IMR-90 (cell line): ENCODE measurements at regions not wholly inside any gene's neighbourhood (a gene's known extent, or its start where the extent isn't known, plus 50 kb on each side); places are given as distances from the start of the nearest gene placed in this dataset.

Source experiments
- BHLHE40 ChIP-seq: fragments of 150-350 bp; IDR thresholded peaks from 2 replicates; pipeline ENCODE4 v1.6.1; 2016; ENCODE audit warnings: mild to moderate bottlenecking, low read depth, low read length
- CEBPB ChIP-seq: IDR thresholded peaks from 2 replicates; pipeline ENCODE4 v1.6.1; 2012; ENCODE audit warnings: low read depth, low read length, improper control_type of control experiment
- CHD1 ChIP-seq: IDR thresholded peaks from 2 replicates; pipeline ENCODE4 v1.6.1; 2012; ENCODE audit warnings: low read depth, low read length, improper control_type of control experiment
- MAFK ChIP-seq: IDR thresholded peaks from 2 replicates; pipeline ENCODE4 v1.6.1; 2012; ENCODE audit warnings: low read depth, low read length, improper control_type of control experiment
- MAZ ChIP-seq: IDR thresholded peaks from 2 replicates; pipeline ENCODE4 v1.6.1; 2012; ENCODE audit warnings: low read depth, mild to moderate bottlenecking, low read length, improper control_type of control experiment, moderate library complexity, borderline replicate concordance
- POLR2A ChIP-seq: IDR thresholded peaks from 2 replicates; pipeline ENCODE4 v1.6.1; 2012; ENCODE audit warnings: mild to moderate bottlenecking, low read depth, low read length
- RAD21 ChIP-seq: IDR thresholded peaks from 2 replicates; pipeline ENCODE4 v1.6.1; 2012; ENCODE audit warnings: low read length, improper control_type of control experiment
- RCOR1 ChIP-seq: IDR thresholded peaks from 2 replicates; pipeline ENCODE4 v1.6.1; 2012; ENCODE audit warnings: mild to moderate bottlenecking, low read length, improper control_type of control experiment; ENCODE audit not compliant: insufficient replicate concordance
- RFX5 ChIP-seq: IDR thresholded peaks from 2 replicates; pipeline ENCODE4 v1.8.0; 2012; ENCODE audit warnings: low read depth, mild to moderate bottlenecking, low read length, moderate library complexity
- SMC3 ChIP-seq: fragments of 150-350 bp; IDR thresholded peaks from 2 replicates; pipeline ENCODE4 v1.6.1; 2016; ENCODE audit warnings: low read depth, mild to moderate bottlenecking, antibody characterized with exemption, low read length, moderate library complexity
- TF ChIP-seq, protein P1 (sequence below): conservative IDR thresholded peaks from 2 replicates; pipeline ENCODE4 v1.5.1; 2012; ENCODE audit warnings: mild to moderate bottlenecking, low read depth, low read length, improper control_type of control experiment
- TF ChIP-seq, protein P2 (sequence below): fragments of 150-350 bp; IDR thresholded peaks from 2 replicates; pipeline ENCODE4 v1.6.1; 2017; ENCODE audit warnings: mild to moderate bottlenecking, antibody characterized with exemption, low read length, low read depth
- TF ChIP-seq, protein P3 (sequence below): fragments of 150-350 bp; IDR thresholded peaks from 2 replicates; pipeline ENCODE4 v1.6.1; 2016; ENCODE audit warnings: low read depth, mild to moderate bottlenecking, low read length, moderate library complexity, borderline replicate concordance

DNA sequence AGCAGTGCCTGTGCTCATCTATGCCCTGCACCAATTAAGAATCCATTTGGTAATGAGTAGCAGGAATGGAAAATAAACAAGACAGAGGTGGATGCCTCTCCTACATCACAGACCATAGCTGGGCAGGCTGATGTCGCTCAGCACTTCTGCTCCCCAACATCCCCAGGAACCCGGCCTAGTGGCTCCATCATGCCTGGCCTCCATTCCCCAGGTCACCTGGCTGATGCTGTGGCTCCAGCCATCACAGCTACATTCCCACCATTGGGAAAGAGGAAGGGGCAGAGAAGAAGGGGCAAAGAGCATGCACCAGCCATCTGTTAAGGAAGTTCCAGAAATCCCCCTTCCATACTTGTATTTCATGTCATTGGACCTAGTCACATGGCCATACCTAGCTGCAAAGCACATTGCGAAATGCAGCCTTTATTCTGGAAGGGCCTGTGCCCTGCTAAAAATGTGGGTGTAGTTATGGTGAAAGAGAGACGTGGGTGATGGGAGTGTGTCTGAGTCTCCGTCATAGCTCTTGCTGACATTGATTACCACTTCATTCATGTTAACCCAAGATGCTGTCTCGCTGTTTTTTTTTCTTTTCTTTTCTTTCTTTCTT, 86.1 kb upstream of the ADAMTS2 start:
- TF ChIP-seq, protein P1, sequence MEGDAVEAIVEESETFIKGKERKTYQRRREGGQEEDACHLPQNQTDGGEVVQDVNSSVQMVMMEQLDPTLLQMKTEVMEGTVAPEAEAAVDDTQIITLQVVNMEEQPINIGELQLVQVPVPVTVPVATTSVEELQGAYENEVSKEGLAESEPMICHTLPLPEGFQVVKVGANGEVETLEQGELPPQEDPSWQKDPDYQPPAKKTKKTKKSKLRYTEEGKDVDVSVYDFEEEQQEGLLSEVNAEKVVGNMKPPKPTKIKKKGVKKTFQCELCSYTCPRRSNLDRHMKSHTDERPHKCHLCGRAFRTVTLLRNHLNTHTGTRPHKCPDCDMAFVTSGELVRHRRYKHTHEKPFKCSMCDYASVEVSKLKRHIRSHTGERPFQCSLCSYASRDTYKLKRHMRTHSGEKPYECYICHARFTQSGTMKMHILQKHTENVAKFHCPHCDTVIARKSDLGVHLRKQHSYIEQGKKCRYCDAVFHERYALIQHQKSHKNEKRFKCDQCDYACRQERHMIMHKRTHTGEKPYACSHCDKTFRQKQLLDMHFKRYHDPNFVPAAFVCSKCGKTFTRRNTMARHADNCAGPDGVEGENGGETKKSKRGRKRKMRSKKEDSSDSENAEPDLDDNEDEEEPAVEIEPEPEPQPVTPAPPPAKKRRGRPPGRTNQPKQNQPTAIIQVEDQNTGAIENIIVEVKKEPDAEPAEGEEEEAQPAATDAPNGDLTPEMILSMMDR = no peak
- TF ChIP-seq, protein P2, sequence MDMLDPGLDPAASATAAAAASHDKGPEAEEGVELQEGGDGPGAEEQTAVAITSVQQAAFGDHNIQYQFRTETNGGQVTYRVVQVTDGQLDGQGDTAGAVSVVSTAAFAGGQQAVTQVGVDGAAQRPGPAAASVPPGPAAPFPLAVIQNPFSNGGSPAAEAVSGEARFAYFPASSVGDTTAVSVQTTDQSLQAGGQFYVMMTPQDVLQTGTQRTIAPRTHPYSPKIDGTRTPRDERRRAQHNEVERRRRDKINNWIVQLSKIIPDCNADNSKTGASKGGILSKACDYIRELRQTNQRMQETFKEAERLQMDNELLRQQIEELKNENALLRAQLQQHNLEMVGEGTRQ = no peak
- no peak for TF ChIP-seq RAD21
- TF ChIP-seq RFX5 = no peak
- no peak for TF ChIP-seq MAZ
- TF ChIP-seq CEBPB = 0 out of 2 replicates have a peak, but pooled peaks have one; percentile 38
- no peak for TF ChIP-seq MAFK
- no peak for TF ChIP-seq CHD1
- TF ChIP-seq POLR2A = no peak
- TF ChIP-seq BHLHE40 = no peak
- TF ChIP-seq, protein P3, sequence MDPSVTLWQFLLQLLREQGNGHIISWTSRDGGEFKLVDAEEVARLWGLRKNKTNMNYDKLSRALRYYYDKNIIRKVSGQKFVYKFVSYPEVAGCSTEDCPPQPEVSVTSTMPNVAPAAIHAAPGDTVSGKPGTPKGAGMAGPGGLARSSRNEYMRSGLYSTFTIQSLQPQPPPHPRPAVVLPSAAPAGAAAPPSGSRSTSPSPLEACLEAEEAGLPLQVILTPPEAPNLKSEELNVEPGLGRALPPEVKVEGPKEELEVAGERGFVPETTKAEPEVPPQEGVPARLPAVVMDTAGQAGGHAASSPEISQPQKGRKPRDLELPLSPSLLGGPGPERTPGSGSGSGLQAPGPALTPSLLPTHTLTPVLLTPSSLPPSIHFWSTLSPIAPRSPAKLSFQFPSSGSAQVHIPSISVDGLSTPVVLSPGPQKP = no peak
- no peak for TF ChIP-seq RCOR1
- no peak for TF ChIP-seq SMC3
